Fibroblast of lung (primary cell): ENCODE measurements at regions not wholly inside any gene's neighbourhood (a gene's known extent, or its start where the extent isn't known, plus 50 kb on each side); places are given as distances from the start of the nearest gene placed in this dataset.

Experiments
- CTCF ChIP-seq, 2 donors: IDR thresholded peaks in 1 of 2; conservative IDR thresholded peaks in 1 of 2; 1 replicate in 1 of 2; 2 replicates in 1 of 2; pipeline ENCODE4 v1.5.1; 2011 to 2012; ENCODE audit warnings: low read length in 2 of 2, control low read depth in 1 of 2, inconsistent platforms in 1 of 2, low read depth in 1 of 2, mild to moderate bottlenecking in 1 of 2
- EZH2 ChIP-seq: IDR thresholded peaks from 2 replicates; pipeline ENCODE4 v1.5.1; 2012; ENCODE audit warnings: low read length, control low read depth, mild to moderate bottlenecking; ENCODE audit errors: missing control alignments

GRCh38 chr6:140599916-140600315 lies 1225.5 kb upstream of the CITED2 start:
- no peak for TF ChIP-seq CTCF (conservative IDR thresholded peaks at IDR 0.05 in 1 of 2, IDR thresholded peaks at IDR 0.05 in 1 of 2; ENCODE audit: low read depth in 1 of 2, low read length in 2 of 2)
- no peak for TF ChIP-seq EZH2
